ENCODE measurements at regions not wholly inside any gene's neighbourhood (a gene's known extent, or its start where the extent isn't known, plus 50 kb on each side); places are given as distances from the start of the nearest gene placed in this dataset.

- TF ChIP-seq CTCF (IDR thresholded peaks at IDR 0.05) (no peak), POLR2AphosphoS5 (IDR thresholded peaks at IDR 0.05; ENCODE audit: low read depth, low read length) (no peak)
These were observed 253.9 kb upstream of the RBMS3 start for GRCh38 chr3:29026959-29027358.
